GM12878 (cell line): ENCODE measurements at regions not wholly inside any gene's neighbourhood (a gene's known extent, or its start where the extent isn't known, plus 50 kb on each side); places are given as distances from the start of the nearest gene placed in this dataset.

Experiments used
- ATAC-seq: fragments of 200-7000 bp; cut with Tn5 transposase; 3 replicates; pipeline ENCODE4 v1.9.1; 2020; ENCODE audit warnings: mild to moderate bottlenecking, moderate library complexity
- BruUV-seq: library from RNA; stranded (reverse); fragments of 400-500 nt; replicated peaks from 2 replicates; lab custom pipeline; 2021; lab: Mats Ljungman, UMichigan
- CTCF ChIA-PET: fragments of 300-600 bp; sonication (Branson Sonifier 250); formaldehyde crosslinking; extraction: SDS; loops from one replicate; lab custom pipeline; 2021; ENCODE audit warnings: inconsistent platforms; lab: Yijun Ruan, JAX
- POLR2A ChIA-PET: fragments of 350-600 bp; formaldehyde crosslinking; extraction: SDS; loops from one replicate; lab custom pipeline; 2021; ENCODE audit warnings: inconsistent platforms; lab: Charles Lee
- RAD21 ChIA-PET: fragments of 300-600 bp; sonication (Branson Sonifier 250); formaldehyde crosslinking; loops from one replicate; lab custom pipeline; 2023; ENCODE audit warnings: antibody characterized with exemption; ENCODE audit not compliant: unreplicated experiment; lab: Charles Lee
- SMC1A ChIA-PET: fragments of 300-600 bp; sonication (Branson Sonifier 250); formaldehyde crosslinking; loops from one replicate; lab custom pipeline; 2023; ENCODE audit not compliant: unreplicated experiment, uncharacterized antibody; lab: Charles Lee
- DNase-seq: peaks from one replicate; pipeline ENCODE4 v3.0.0-alpha.2; 2011; ENCODE audit warnings: low read depth, low spot score
- FAIRE-seq: peaks from 3 replicates; lab custom pipeline; 2011; peaks lifted over from hg19 to GRCh38; lab: Jason Lieb, UNC
- H2AFZ ChIP-seq: 2 replicates; pipeline ENCODE4 v1.6.0; 2011; ENCODE audit warnings: low read depth, low read length, control low read depth; ENCODE audit not compliant: control insufficient read depth
- H3K27ac ChIP-seq: 2 replicates; pipeline ENCODE4 v1.5.1; 2011; ENCODE audit warnings: control low read depth; ENCODE audit not compliant: control insufficient read depth, insufficient read depth
- H3K27me3 ChIP-seq, 2 experiments: replicated peaks in 1 of 2; 2 replicates each; pipeline versions ENCODE4 v1.6.0 to v1.6.1; 2011; ENCODE audit warnings: low read length in 1 of 2; ENCODE audit not compliant: control insufficient read depth in 2 of 2, insufficient read depth in 2 of 2
- H3K36me3 ChIP-seq, 2 experiments: 2 replicates each; pipeline ENCODE4 v1.5.1; 2011; ENCODE audit warnings: low read length in 1 of 2; ENCODE audit not compliant: control insufficient read depth in 2 of 2, insufficient read depth in 2 of 2
- H3K4me1 ChIP-seq: 2 replicates; pipeline ENCODE4 v1.6.1; 2011; ENCODE audit warnings: mild to moderate bottlenecking, low read length, moderate library complexity, mixed read lengths; ENCODE audit not compliant: control insufficient read depth, insufficient read depth
- H3K4me2 ChIP-seq: 2 replicates; pipeline ENCODE4 v1.6.0; 2011; ENCODE audit warnings: control low read depth; ENCODE audit not compliant: control insufficient read depth, insufficient read depth
- H3K4me3 ChIP-seq: fragments of 200-600 bp; sonication (generic); 2 replicates; pipeline ENCODE4 v1.5.1; 2016
- H3K79me2 ChIP-seq: 2 replicates; pipeline ENCODE4 v1.6.0; 2011; ENCODE audit warnings: low read length; ENCODE audit not compliant: control insufficient read depth, insufficient read depth
- H3K9ac ChIP-seq: 2 replicates; pipeline ENCODE4 v1.8.0; 2011; ENCODE audit warnings: low read length, control low read depth, mixed read lengths; ENCODE audit not compliant: control insufficient read depth, insufficient read depth
- H3K9me3 ChIP-seq: replicated peaks from 3 replicates; pipeline ENCODE4 v1.5.1; 2011; ENCODE audit warnings: mild to moderate bottlenecking, low read length; ENCODE audit not compliant: control insufficient read depth, insufficient read depth
- H4K20me1 ChIP-seq: 2 replicates; pipeline ENCODE4 v1.6.0; 2011; ENCODE audit not compliant: control insufficient read depth, insufficient read depth
- CHD4 ChIP-seq: fragments of 200-600 bp; sonication (generic); IDR thresholded peaks from 2 replicates; pipeline ENCODE4 v1.6.1; 2016; ENCODE audit warnings: mild to moderate bottlenecking
- EZH2 ChIP-seq: IDR thresholded peaks from 2 replicates; pipeline ENCODE4 v1.6.1; 2012; ENCODE audit warnings: low read depth, mild to moderate bottlenecking, control low read depth, inconsistent platforms, low read length, borderline replicate concordance; ENCODE audit not compliant: control insufficient read depth
- FOS ChIP-seq: IDR thresholded peaks from 3 replicates; pipeline ENCODE4 v1.6.1; 2011; ENCODE audit warnings: borderline replicate concordance; ENCODE audit not compliant: insufficient read length; ENCODE audit errors: extremely low read depth
- HDAC6 ChIP-seq: fragments of 200-600 bp; sonication (generic); IDR thresholded peaks from one replicate; pipeline ENCODE4 v1.8.0; 2017; ENCODE audit warnings: antibody characterized with exemption; ENCODE audit not compliant: unreplicated experiment
- HDGF ChIP-seq: fragments of 450-650 bp; IDR thresholded peaks from 2 replicates; pipeline ENCODE4 v1.6.1; 2016; ENCODE audit warnings: antibody characterized with exemption
- LARP7 ChIP-seq: fragments of 450-650 bp; IDR thresholded peaks from 2 replicates; pipeline ENCODE4 v1.6.1; 2017; ENCODE audit warnings: mild to moderate bottlenecking
- NR2C1 ChIP-seq: fragments of 450-650 bp; IDR thresholded peaks from 2 replicates; pipeline ENCODE4 v1.6.1; 2017; ENCODE audit warnings: antibody characterized with exemption, mild to moderate bottlenecking, moderate library complexity
- SMAD1 ChIP-seq: fragments of 450-650 bp; IDR thresholded peaks from 2 replicates; pipeline ENCODE4 v1.6.1; 2018; ENCODE audit warnings: mild to moderate bottlenecking, low read depth; ENCODE audit not compliant: partially characterized antibody
- SPI1 ChIP-seq: IDR thresholded peaks from 2 replicates; pipeline ENCODE4 v1.6.1; 2011; ENCODE audit warnings: low read depth, mild to moderate bottlenecking, low read length, moderate library complexity, borderline replicate concordance; ENCODE audit not compliant: insufficient read depth
- SRF ChIP-seq, 2 experiments: IDR thresholded peaks; 2 replicates each; pipeline ENCODE4 v1.6.1; 2011; ENCODE audit warnings: low read depth in 2 of 2, low read length in 2 of 2, mild to moderate bottlenecking in 1 of 2, moderate library complexity in 1 of 2
- SUZ12 ChIP-seq: fragments of 200-600 bp; sonication (generic); IDR thresholded peaks from one replicate; pipeline ENCODE4 v1.6.1; 2018; ENCODE audit warnings: antibody characterized with exemption, mild to moderate bottlenecking; ENCODE audit not compliant: unreplicated experiment
- WGBS: methylation state at CpG from one replicate; pipeline ENCODE4 v1.1.6; 2016; ENCODE audit warnings: low lambda C conversion rate; ENCODE audit not compliant: insufficient replicate concordance, insufficient coverage; ENCODE audit errors: missing lambda C conversion rate; 5-methylcytosine and 5-hydroxymethylcytosine counted together
- in situ Hi-C: fragments of 300-500 bp; cut with MboI; formaldehyde crosslinking; loops from 9 replicates; pipeline ENCODE4 v1.14.3; 2018; ENCODE audit warnings: mixed read lengths
- intact Hi-C: fragments of 100-400 bp; cut with micrococcal nuclease; formaldehyde crosslinking; loops from one replicate; pipeline ENCODE4 v1.14.2; 2022; ENCODE audit not compliant: unreplicated experiment
- TF ChIP-seq, protein P1 (sequence below): IDR thresholded peaks from 2 replicates; pipeline ENCODE4 v1.6.1; 2012; ENCODE audit warnings: low read depth, low read length, improper control_type of control experiment
- TF ChIP-seq, protein P2 (sequence below), 3 experiments: IDR thresholded peaks in 2 of 3; conservative IDR thresholded peaks in 1 of 3; 2 replicates each; pipeline ENCODE4 v1.5.1; 2011; ENCODE audit warnings: low read depth in 3 of 3, low read length in 3 of 3, mild to moderate bottlenecking in 3 of 3, control low read depth in 2 of 3, moderate library complexity in 2 of 3, inconsistent platforms in 1 of 3, mixed read lengths in 1 of 3; ENCODE audit not compliant: control insufficient read depth in 2 of 3, insufficient read depth in 1 of 3; ENCODE audit errors: extremely low read depth in 1 of 3
- TF ChIP-seq, protein P3 (sequence below): IDR thresholded peaks from 2 replicates; pipeline ENCODE4 v1.6.1; 2012; ENCODE audit warnings: improper control_type of control experiment, low read depth, low read length; ENCODE audit not compliant: insufficient replicate concordance

DNA sequence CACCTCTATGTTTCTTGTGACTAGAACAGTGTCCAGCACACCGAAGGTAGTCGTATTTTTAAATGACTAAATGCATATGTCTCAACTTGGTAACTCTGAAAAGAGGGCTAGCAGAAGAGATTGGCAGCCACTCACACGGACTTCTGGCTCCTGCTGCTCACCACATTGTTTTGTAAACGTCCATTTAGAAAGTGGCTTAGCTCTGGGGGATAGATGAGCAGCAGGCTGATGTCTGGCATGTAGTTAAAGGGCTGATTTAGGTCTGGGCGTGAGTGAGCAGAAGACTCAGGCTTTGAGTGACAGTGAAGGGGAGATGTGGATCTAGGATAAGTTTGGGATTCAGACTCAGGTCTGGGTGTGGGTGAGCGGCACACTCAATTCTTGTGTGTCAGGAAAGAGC, 372.9 kb upstream of the HS6ST1 start:
- SMC1A ChIA-PET, result no interaction called here
- no peak for ATAC-seq
- intact Hi-C loops (no loop called here), in situ Hi-C loops (no loop called here)
- Histone ChIP-seq H2AFZ (no peak overlapping the region), H3K36me3 (no peaks in the 10 kb centered on the region), H3K9me3 (no peaks in the 10 kb centered on the region), H3K79me2 (no peaks in the 10 kb centered on the region), H3K27ac (no peak overlapping the region), H3K4me1 (no peaks in the 10 kb centered on the region), H3K27me3 (peaks cover 0 to 1% of the 10 kb centered on the region in 2 experiments; a peak in 1 of 4 replicates), H3K9ac (no peak overlapping the region), H4K20me1 (no peaks in the 10 kb centered on the region), H3K4me3 (no peak overlapping the region), H3K4me2 (no peak overlapping the region)
- CTCF ChIA-PET, result no interaction called here
- 22% methylated on average over 6 of the region's 6 CpGs for WGBS
- POLR2A ChIA-PET, result no interaction called here
- RAD21 ChIA-PET, result no interaction called here
- FAIRE-seq, result no peak
- no TSS peak for BruUV-seq
- no peak for DNase-seq
- TF ChIP-seq SMAD1 (no peak), EZH2 (no peak), SPI1 (no peak), LARP7 (no peak), CHD4 (no peak), FOS (no peak), HDGF (no peak), SRF (IDR thresholded peaks at IDR 0.05; ENCODE audit: low read depth in 2 of 2, low read length in 2 of 2) (no peak), NR2C1 (no peak), SUZ12 (no peak), HDAC6 (no peak)
- TF ChIP-seq, protein P1, sequence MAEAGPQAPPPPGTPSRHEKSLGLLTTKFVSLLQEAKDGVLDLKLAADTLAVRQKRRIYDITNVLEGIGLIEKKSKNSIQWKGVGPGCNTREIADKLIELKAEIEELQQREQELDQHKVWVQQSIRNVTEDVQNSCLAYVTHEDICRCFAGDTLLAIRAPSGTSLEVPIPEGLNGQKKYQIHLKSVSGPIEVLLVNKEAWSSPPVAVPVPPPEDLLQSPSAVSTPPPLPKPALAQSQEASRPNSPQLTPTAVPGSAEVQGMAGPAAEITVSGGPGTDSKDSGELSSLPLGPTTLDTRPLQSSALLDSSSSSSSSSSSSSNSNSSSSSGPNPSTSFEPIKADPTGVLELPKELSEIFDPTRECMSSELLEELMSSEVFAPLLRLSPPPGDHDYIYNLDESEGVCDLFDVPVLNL, result no peak
- TF ChIP-seq, protein P2, sequence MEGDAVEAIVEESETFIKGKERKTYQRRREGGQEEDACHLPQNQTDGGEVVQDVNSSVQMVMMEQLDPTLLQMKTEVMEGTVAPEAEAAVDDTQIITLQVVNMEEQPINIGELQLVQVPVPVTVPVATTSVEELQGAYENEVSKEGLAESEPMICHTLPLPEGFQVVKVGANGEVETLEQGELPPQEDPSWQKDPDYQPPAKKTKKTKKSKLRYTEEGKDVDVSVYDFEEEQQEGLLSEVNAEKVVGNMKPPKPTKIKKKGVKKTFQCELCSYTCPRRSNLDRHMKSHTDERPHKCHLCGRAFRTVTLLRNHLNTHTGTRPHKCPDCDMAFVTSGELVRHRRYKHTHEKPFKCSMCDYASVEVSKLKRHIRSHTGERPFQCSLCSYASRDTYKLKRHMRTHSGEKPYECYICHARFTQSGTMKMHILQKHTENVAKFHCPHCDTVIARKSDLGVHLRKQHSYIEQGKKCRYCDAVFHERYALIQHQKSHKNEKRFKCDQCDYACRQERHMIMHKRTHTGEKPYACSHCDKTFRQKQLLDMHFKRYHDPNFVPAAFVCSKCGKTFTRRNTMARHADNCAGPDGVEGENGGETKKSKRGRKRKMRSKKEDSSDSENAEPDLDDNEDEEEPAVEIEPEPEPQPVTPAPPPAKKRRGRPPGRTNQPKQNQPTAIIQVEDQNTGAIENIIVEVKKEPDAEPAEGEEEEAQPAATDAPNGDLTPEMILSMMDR (IDR thresholded peaks at IDR 0.05 in 2 of 3, conservative IDR thresholded peaks at IDR 0.05 in 1 of 3; ENCODE audit: control insufficient read depth in 2 of 3, extremely low read depth in 1 of 3, insufficient read depth in 1 of 3, low read depth in 3 of 3, low read length in 3 of 3), result no peak
- TF ChIP-seq, protein P3, sequence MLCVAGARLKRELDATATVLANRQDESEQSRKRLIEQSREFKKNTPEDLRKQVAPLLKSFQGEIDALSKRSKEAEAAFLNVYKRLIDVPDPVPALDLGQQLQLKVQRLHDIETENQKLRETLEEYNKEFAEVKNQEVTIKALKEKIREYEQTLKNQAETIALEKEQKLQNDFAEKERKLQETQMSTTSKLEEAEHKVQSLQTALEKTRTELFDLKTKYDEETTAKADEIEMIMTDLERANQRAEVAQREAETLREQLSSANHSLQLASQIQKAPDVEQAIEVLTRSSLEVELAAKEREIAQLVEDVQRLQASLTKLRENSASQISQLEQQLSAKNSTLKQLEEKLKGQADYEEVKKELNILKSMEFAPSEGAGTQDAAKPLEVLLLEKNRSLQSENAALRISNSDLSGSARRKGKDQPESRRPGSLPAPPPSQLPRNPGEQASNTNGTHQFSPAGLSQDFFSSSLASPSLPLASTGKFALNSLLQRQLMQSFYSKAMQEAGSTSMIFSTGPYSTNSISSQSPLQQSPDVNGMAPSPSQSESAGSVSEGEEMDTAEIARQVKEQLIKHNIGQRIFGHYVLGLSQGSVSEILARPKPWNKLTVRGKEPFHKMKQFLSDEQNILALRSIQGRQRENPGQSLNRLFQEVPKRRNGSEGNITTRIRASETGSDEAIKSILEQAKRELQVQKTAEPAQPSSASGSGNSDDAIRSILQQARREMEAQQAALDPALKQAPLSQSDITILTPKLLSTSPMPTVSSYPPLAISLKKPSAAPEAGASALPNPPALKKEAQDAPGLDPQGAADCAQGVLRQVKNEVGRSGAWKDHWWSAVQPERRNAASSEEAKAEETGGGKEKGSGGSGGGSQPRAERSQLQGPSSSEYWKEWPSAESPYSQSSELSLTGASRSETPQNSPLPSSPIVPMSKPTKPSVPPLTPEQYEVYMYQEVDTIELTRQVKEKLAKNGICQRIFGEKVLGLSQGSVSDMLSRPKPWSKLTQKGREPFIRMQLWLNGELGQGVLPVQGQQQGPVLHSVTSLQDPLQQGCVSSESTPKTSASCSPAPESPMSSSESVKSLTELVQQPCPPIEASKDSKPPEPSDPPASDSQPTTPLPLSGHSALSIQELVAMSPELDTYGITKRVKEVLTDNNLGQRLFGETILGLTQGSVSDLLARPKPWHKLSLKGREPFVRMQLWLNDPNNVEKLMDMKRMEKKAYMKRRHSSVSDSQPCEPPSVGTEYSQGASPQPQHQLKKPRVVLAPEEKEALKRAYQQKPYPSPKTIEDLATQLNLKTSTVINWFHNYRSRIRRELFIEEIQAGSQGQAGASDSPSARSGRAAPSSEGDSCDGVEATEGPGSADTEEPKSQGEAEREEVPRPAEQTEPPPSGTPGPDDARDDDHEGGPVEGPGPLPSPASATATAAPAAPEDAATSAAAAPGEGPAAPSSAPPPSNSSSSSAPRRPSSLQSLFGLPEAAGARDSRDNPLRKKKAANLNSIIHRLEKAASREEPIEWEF, result no peak
